ENCODE measurements at regions not wholly inside any gene's neighbourhood (a gene's known extent, or its start where the extent isn't known, plus 50 kb on each side); places are given as distances from the start of the nearest gene placed in this dataset.

GRCh38 chr12:124440841-124441381 is 126.5 kb downstream of the NCOR2 start:
- Histone ChIP-seq H3K36me3 (ENCODE audit: control insufficient read depth in 5 of 5, insufficient read depth in 5 of 5, low read length in 5 of 5) (peaks cover 0 to 72% (median 47%) of the 10 kb centered on the region in 5 donors), H3K9me3 (ENCODE audit: control insufficient read depth in 5 of 5, low read length in 5 of 5) (no peaks in the 10 kb centered on the region), H3K4me1 (ENCODE audit: control insufficient read depth in 5 of 5, insufficient read depth in 5 of 5, low read length in 5 of 5) (peaks cover 0 to 34% (median 0%) of the 10 kb centered on the region in 5 donors), H3K4me3 (ENCODE audit: low read depth in 1 of 5, low read length in 5 of 5) (no peak overlapping the region), H3K27ac (ENCODE audit: low read depth, low read length) (peak overlapping the region; percentile 50), H3K27me3 (ENCODE audit: control insufficient read depth in 5 of 5, insufficient read depth in 4 of 5, low read length in 5 of 5) (no peaks in the 10 kb centered on the region), H3K9ac (ENCODE audit: low read length in 5 of 5) (no peak overlapping the region)

GRCh38 chr12:124440031-124440626 is 127.3 kb downstream of the NCOR2 start:
- no peaks in the 10 kb centered on the region for H3K27me3 ChIP-seq (ENCODE audit: control insufficient read depth in 5 of 5, insufficient read depth in 4 of 5, low read length in 5 of 5)
- peaks cover 0 to 72% (median 42%) of the 10 kb centered on the region in 5 donors for H3K36me3 ChIP-seq (ENCODE audit: control insufficient read depth in 5 of 5, insufficient read depth in 5 of 5, low read length in 5 of 5)
- H3K9ac ChIP-seq (ENCODE audit: low read length in 5 of 5), result no peak overlapping the region
- peaks cover 0 to 31% (median 0%) of the 10 kb centered on the region in 5 donors for H3K4me1 ChIP-seq (ENCODE audit: control insufficient read depth in 5 of 5, insufficient read depth in 5 of 5, low read length in 5 of 5)
- H3K4me3 ChIP-seq (ENCODE audit: low read depth in 1 of 5, low read length in 5 of 5), result no peak overlapping the region
- H3K9me3 ChIP-seq (ENCODE audit: control insufficient read depth in 5 of 5, low read length in 5 of 5), result no peaks in the 10 kb centered on the region
- H3K27ac ChIP-seq (ENCODE audit: low read depth, low read length), result peak overlapping the region; percentile 50

- H3K4me3 ChIP-seq (ENCODE audit: low read depth in 1 of 5, low read length in 5 of 5), result no peak overlapping the region
- H3K27me3 ChIP-seq (ENCODE audit: control insufficient read depth in 5 of 5, insufficient read depth in 4 of 5, low read length in 5 of 5), result no peaks in the 10 kb centered on the region
- peaks cover 0 to 29% (median 5%) of the 10 kb centered on the region in 5 donors for H3K4me1 ChIP-seq (ENCODE audit: control insufficient read depth in 5 of 5, insufficient read depth in 5 of 5, low read length in 5 of 5)
- no peaks in the 10 kb centered on the region for H3K9me3 ChIP-seq (ENCODE audit: control insufficient read depth in 5 of 5, low read length in 5 of 5)
- H3K9ac ChIP-seq (ENCODE audit: low read length in 5 of 5), result no peak overlapping the region
- peaks cover 0 to 64% (median 31%) of the 10 kb centered on the region in 5 donors for H3K36me3 ChIP-seq (ENCODE audit: control insufficient read depth in 5 of 5, insufficient read depth in 5 of 5, low read length in 5 of 5)
- no peak overlapping the region for H3K27ac ChIP-seq (ENCODE audit: low read depth, low read length)
Observed at GRCh38 chr12:124438437-124439056, 128.9 kb downstream of the NCOR2 start.

GRCh38 chr12:124437617-124438436 is 129.6 kb downstream of the NCOR2 start:
- Histone ChIP-seq H3K9ac (ENCODE audit: low read length in 5 of 5) (no peak overlapping the region), H3K27ac (ENCODE audit: low read depth, low read length) (no peak overlapping the region), H3K9me3 (ENCODE audit: control insufficient read depth in 5 of 5, low read length in 5 of 5) (no peaks in the 10 kb centered on the region), H3K4me1 (ENCODE audit: control insufficient read depth in 5 of 5, insufficient read depth in 5 of 5, low read length in 5 of 5) (peaks cover 2 to 36% (median 11%) of the 10 kb centered on the region in 5 donors), H3K36me3 (ENCODE audit: control insufficient read depth in 5 of 5, insufficient read depth in 5 of 5, low read length in 5 of 5) (peaks cover 0 to 67% (median 29%) of the 10 kb centered on the region in 5 donors), H3K27me3 (ENCODE audit: control insufficient read depth in 5 of 5, insufficient read depth in 4 of 5, low read length in 5 of 5) (no peaks in the 10 kb centered on the region), H3K4me3 (ENCODE audit: low read depth in 1 of 5, low read length in 5 of 5) (no peak overlapping the region)

- peaks cover 2 to 40% (median 11%) of the 10 kb centered on the region in 5 donors for H3K4me1 ChIP-seq (ENCODE audit: control insufficient read depth in 5 of 5, insufficient read depth in 5 of 5, low read length in 5 of 5)
- no peaks in the 10 kb centered on the region for H3K9me3 ChIP-seq (ENCODE audit: control insufficient read depth in 5 of 5, low read length in 5 of 5)
- no peak overlapping the region for H3K27ac ChIP-seq (ENCODE audit: low read depth, low read length)
- H3K9ac ChIP-seq (ENCODE audit: low read length in 5 of 5), result no peak overlapping the region
- H3K27me3 ChIP-seq (ENCODE audit: control insufficient read depth in 5 of 5, insufficient read depth in 4 of 5, low read length in 5 of 5), result no peaks in the 10 kb centered on the region
- peaks cover 0 to 60% (median 23%) of the 10 kb centered on the region in 5 donors for H3K36me3 ChIP-seq (ENCODE audit: control insufficient read depth in 5 of 5, insufficient read depth in 5 of 5, low read length in 5 of 5)
- H3K4me3 ChIP-seq (ENCODE audit: low read depth in 1 of 5, low read length in 5 of 5), result no peak overlapping the region
Observed at GRCh38 chr12:124437121-124437520, 130.3 kb downstream of the NCOR2 start.

- Histone ChIP-seq H3K27me3 (ENCODE audit: control insufficient read depth in 5 of 5, insufficient read depth in 4 of 5, low read length in 5 of 5) (no peaks in the 10 kb centered on the region), H3K27ac (ENCODE audit: low read depth, low read length) (no peak overlapping the region), H3K9me3 (ENCODE audit: control insufficient read depth in 5 of 5, low read length in 5 of 5) (no peaks in the 10 kb centered on the region), H3K4me3 (ENCODE audit: low read depth in 1 of 5, low read length in 5 of 5) (no peak overlapping the region), H3K9ac (ENCODE audit: low read length in 5 of 5) (no peak overlapping the region), H3K4me1 (ENCODE audit: control insufficient read depth in 5 of 5, insufficient read depth in 5 of 5, low read length in 5 of 5) (peaks cover 2 to 41% (median 13%) of the 10 kb centered on the region in 5 donors), H3K36me3 (ENCODE audit: control insufficient read depth in 5 of 5, insufficient read depth in 5 of 5, low read length in 5 of 5) (peaks cover 0 to 52% (median 23%) of the 10 kb centered on the region in 5 donors)
Observed at GRCh38 chr12:124436366-124436765, 131.0 kb downstream of the NCOR2 start.

GRCh38 chr12:124435806-124436345 is 131.5 kb downstream of the NCOR2 start:
- H3K27me3 ChIP-seq (ENCODE audit: control insufficient read depth in 5 of 5, insufficient read depth in 4 of 5, low read length in 5 of 5), result no peaks in the 10 kb centered on the region
- H3K4me1 ChIP-seq (ENCODE audit: control insufficient read depth in 5 of 5, insufficient read depth in 5 of 5, low read length in 5 of 5), result peaks cover 2 to 36% (median 13%) of the 10 kb centered on the region in 5 donors
- H3K9ac ChIP-seq (ENCODE audit: low read length in 5 of 5), result no peak overlapping the region
- H3K9me3 ChIP-seq (ENCODE audit: control insufficient read depth in 5 of 5, low read length in 5 of 5), result no peaks in the 10 kb centered on the region
- H3K4me3 ChIP-seq (ENCODE audit: low read depth in 1 of 5, low read length in 5 of 5), result no peak overlapping the region
- H3K27ac ChIP-seq (ENCODE audit: low read depth, low read length), result no peak overlapping the region
- peaks cover 0 to 50% (median 25%) of the 10 kb centered on the region in 5 donors for H3K36me3 ChIP-seq (ENCODE audit: control insufficient read depth in 5 of 5, insufficient read depth in 5 of 5, low read length in 5 of 5)

GRCh38 chr12:124434951-124435805 is 132.2 kb downstream of the NCOR2 start:
- Histone ChIP-seq H3K27me3 (ENCODE audit: control insufficient read depth in 5 of 5, insufficient read depth in 4 of 5, low read length in 5 of 5) (no peaks in the 10 kb centered on the region), H3K9ac (ENCODE audit: low read length in 5 of 5) (no peak overlapping the region), H3K4me1 (ENCODE audit: control insufficient read depth in 5 of 5, insufficient read depth in 5 of 5, low read length in 5 of 5) (peaks cover 2 to 29% (median 13%) of the 10 kb centered on the region in 5 donors), H3K4me3 (ENCODE audit: low read depth in 1 of 5, low read length in 5 of 5) (no peak overlapping the region), H3K36me3 (ENCODE audit: control insufficient read depth in 5 of 5, insufficient read depth in 5 of 5, low read length in 5 of 5) (peaks cover 0 to 56% (median 28%) of the 10 kb centered on the region in 5 donors), H3K9me3 (ENCODE audit: control insufficient read depth in 5 of 5, low read length in 5 of 5) (no peaks in the 10 kb centered on the region), H3K27ac (ENCODE audit: low read depth, low read length) (no peak overlapping the region)

GRCh38 chr12:124434354-124434753 is 133.1 kb downstream of the NCOR2 start:
- Histone ChIP-seq H3K9me3 (ENCODE audit: control insufficient read depth in 5 of 5, low read length in 5 of 5) (no peaks in the 10 kb centered on the region), H3K36me3 (ENCODE audit: control insufficient read depth in 5 of 5, insufficient read depth in 5 of 5, low read length in 5 of 5) (peaks cover 0 to 64% (median 35%) of the 10 kb centered on the region in 5 donors), H3K4me3 (ENCODE audit: low read depth in 1 of 5, low read length in 5 of 5) (no peak overlapping the region), H3K27ac (ENCODE audit: low read depth, low read length) (no peak overlapping the region), H3K4me1 (ENCODE audit: control insufficient read depth in 5 of 5, insufficient read depth in 5 of 5, low read length in 5 of 5) (peaks cover 2 to 30% (median 18%) of the 10 kb centered on the region in 5 donors), H3K27me3 (ENCODE audit: control insufficient read depth in 5 of 5, insufficient read depth in 4 of 5, low read length in 5 of 5) (no peaks in the 10 kb centered on the region), H3K9ac (ENCODE audit: low read length in 5 of 5) (no peak overlapping the region)
